Keratinocyte (primary cell): ENCODE measurements at regions not wholly inside any gene's neighbourhood (a gene's known extent, or its start where the extent isn't known, plus 50 kb on each side); places are given as distances from the start of the nearest gene placed in this dataset.

Experiments
- DNase-seq: peaks from one replicate; pipeline ENCODE4 v3.0.0-alpha.2; 2011; ENCODE audit warnings: low read depth, missing footprints, low spot score
- FAIRE-seq: peaks from 2 replicates; lab custom pipeline; 2011; peaks lifted over from hg19 to GRCh38; lab: Jason Lieb, UNC
- H2AFZ ChIP-seq: 2 replicates; pipeline ENCODE4 v1.6.0; 2012; ENCODE audit warnings: low read length, control low read depth, inconsistent platforms; ENCODE audit not compliant: control insufficient read depth
- H3K27ac ChIP-seq: 2 replicates; pipeline ENCODE4 v1.5.1; 2011; ENCODE audit warnings: low read length; ENCODE audit not compliant: control insufficient read depth, insufficient read depth
- H3K27me3 ChIP-seq: 3 replicates; pipeline ENCODE4 v1.6.0; 2011; ENCODE audit warnings: low read length; ENCODE audit not compliant: control insufficient read depth, insufficient read depth; ENCODE audit errors: extremely low read depth
- H3K36me3 ChIP-seq, 2 experiments: 2 replicates in 1 of 2; 3 replicates in 1 of 2; pipeline ENCODE4 v1.5.1; 2011; ENCODE audit warnings: low read length in 2 of 2, mild to moderate bottlenecking in 1 of 2; ENCODE audit not compliant: control insufficient read depth in 2 of 2, insufficient read depth in 2 of 2; ENCODE audit errors: extremely low read depth in 1 of 2
- H3K4me1 ChIP-seq: 3 replicates; pipeline ENCODE4 v1.5.1; 2011; ENCODE audit warnings: low read length; ENCODE audit not compliant: control insufficient read depth, insufficient read depth; ENCODE audit errors: extremely low read depth
- H3K4me2 ChIP-seq: 3 replicates; pipeline ENCODE4 v1.6.0; 2011; ENCODE audit warnings: low read depth, low read length; ENCODE audit not compliant: control insufficient read depth, insufficient read depth; ENCODE audit errors: extremely low read depth
- H3K4me3 ChIP-seq, 3 experiments: fragments of 200-600 bp in 1 of 3; sonication (generic) in 1 of 3; 2 replicates in 2 of 3; 3 replicates in 1 of 3; pipeline ENCODE4 v1.5.1; 2011 to 2016; ENCODE audit warnings: low read length in 3 of 3, mild to moderate bottlenecking in 3 of 3, control low read depth in 2 of 3, inconsistent platforms in 1 of 3, low read depth in 1 of 3, mixed read lengths in 1 of 3, mixed run types in 1 of 3, moderate library complexity in 1 of 3; ENCODE audit not compliant: control insufficient read depth in 2 of 3, insufficient read depth in 2 of 3; ENCODE audit errors: extremely low read depth in 1 of 3
- H3K79me2 ChIP-seq: 2 replicates; pipeline ENCODE4 v1.6.0; 2012; ENCODE audit warnings: low read length; ENCODE audit not compliant: control insufficient read depth, insufficient read depth
- H3K9ac ChIP-seq: 3 replicates; pipeline ENCODE4 v1.6.0; 2011; ENCODE audit warnings: low read length; ENCODE audit not compliant: control insufficient read depth, insufficient read depth; ENCODE audit errors: extremely low read depth
- H3K9me1 ChIP-seq: 3 replicates; pipeline ENCODE4 v1.6.0; 2011; ENCODE audit warnings: low read length; ENCODE audit not compliant: control insufficient read depth, insufficient read depth; ENCODE audit errors: extremely low read depth
- H3K9me3 ChIP-seq: 2 replicates; pipeline ENCODE4 v1.5.1; 2012; ENCODE audit warnings: low read depth, low read length; ENCODE audit not compliant: control insufficient read depth
- H4K20me1 ChIP-seq: 3 replicates; pipeline ENCODE4 v1.6.0; 2011; ENCODE audit warnings: low read length; ENCODE audit not compliant: control insufficient read depth, insufficient read depth; ENCODE audit errors: extremely low read depth
- CTCF ChIP-seq, 3 experiments: IDR thresholded peaks in 1 of 3; conservative IDR thresholded peaks in 1 of 3; optimal IDR thresholded peaks in 1 of 3; 2 replicates in 2 of 3; 3 replicates in 1 of 3; pipeline versions ENCODE3 to v1.5.1; 2011; ENCODE audit warnings: low read length in 3 of 3, mild to moderate bottlenecking in 3 of 3, moderate library complexity in 2 of 3, control low read depth in 1 of 3, inconsistent platforms in 1 of 3; ENCODE audit not compliant: insufficient read depth in 2 of 3; ENCODE audit errors: extremely low read depth in 1 of 3
- EZH2 ChIP-seq: IDR thresholded peaks from one replicate; pipeline ENCODE4 v1.6.1; 2012; ENCODE audit warnings: inconsistent platforms, mild to moderate bottlenecking, low read length, moderate library complexity
- dilution Hi-C: fragments of 300-500 bp; cut with MboI; formaldehyde crosslinking; loops from one replicate; pipeline ENCODE4 v1.7.0; 2020; ENCODE audit warnings: low sequenced_read_pairs; ENCODE audit not compliant: extremely low pct_ligation_motif_present

- Histone ChIP-seq H2AFZ (no peak overlapping the region), H3K4me1 (no peaks in the 10 kb centered on the region), H3K4me3 (no peak overlapping the region), H3K4me2 (no peak overlapping the region), H3K36me3 (no peaks in the 10 kb centered on the region), H4K20me1 (no peaks in the 10 kb centered on the region), H3K27ac (no peak overlapping the region), H3K9me3 (no peaks in the 10 kb centered on the region), H3K27me3 (no peaks in the 10 kb centered on the region), H3K9ac (no peak overlapping the region), H3K79me2 (no peaks in the 10 kb centered on the region), H3K9me1 (no peaks in the 10 kb centered on the region)
- dilution Hi-C loops = no loop called here
- FAIRE-seq (no peak), DNase-seq (no peak)
- no peak for TF ChIP-seq EZH2
- TF ChIP-seq CTCF (optimal IDR thresholded peaks at IDR 0.05 in 1 of 3, IDR thresholded peaks at IDR 0.05 in 1 of 3, conservative IDR thresholded peaks at IDR 0.05 in 1 of 3; ENCODE audit: extremely low read depth in 1 of 3, insufficient read depth in 2 of 3, low read length in 3 of 3) = no peak
Measured at GRCh38 chr1:194478731-194479130, 1292.3 kb upstream of the B3GALT2 start.

- H3K9me3 ChIP-seq = no peaks in the 10 kb centered on the region
- dilution Hi-C loops = no loop called here
- H3K27ac ChIP-seq = no peak overlapping the region
- no peak overlapping the region for H2AFZ ChIP-seq
- H3K4me1 ChIP-seq = no peaks in the 10 kb centered on the region
- no peak overlapping the region for H3K4me2 ChIP-seq
- H4K20me1 ChIP-seq = no peaks in the 10 kb centered on the region
- H3K36me3 ChIP-seq = no peaks in the 10 kb centered on the region
- H3K79me2 ChIP-seq = no peaks in the 10 kb centered on the region
- FAIRE-seq (no peak), DNase-seq (no peak)
- no peaks in the 10 kb centered on the region for H3K27me3 ChIP-seq
- H3K9ac ChIP-seq = no peak overlapping the region
- H3K9me1 ChIP-seq = no peaks in the 10 kb centered on the region
- H3K4me3 ChIP-seq = no peak overlapping the region
- TF ChIP-seq CTCF (optimal IDR thresholded peaks at IDR 0.05 in 1 of 3, IDR thresholded peaks at IDR 0.05 in 1 of 3, conservative IDR thresholded peaks at IDR 0.05 in 1 of 3; ENCODE audit: extremely low read depth in 1 of 3, insufficient read depth in 2 of 3, low read length in 3 of 3) (no peak), EZH2 (no peak)
Measured at GRCh38 chr1:194477908-194478307, 1291.5 kb upstream of the B3GALT2 start.
